ENCODE measurements at regions not wholly inside any gene's neighbourhood (a gene's known extent, or its start where the extent isn't known, plus 50 kb on each side); places are given as distances from the start of the nearest gene placed in this dataset.

- DNase-seq (ENCODE audit: low read depth) = no peak
Observed at GRCh38 chr11:80521592-80521991, 1080.8 kb upstream of the TENM4 start.

DNA sequence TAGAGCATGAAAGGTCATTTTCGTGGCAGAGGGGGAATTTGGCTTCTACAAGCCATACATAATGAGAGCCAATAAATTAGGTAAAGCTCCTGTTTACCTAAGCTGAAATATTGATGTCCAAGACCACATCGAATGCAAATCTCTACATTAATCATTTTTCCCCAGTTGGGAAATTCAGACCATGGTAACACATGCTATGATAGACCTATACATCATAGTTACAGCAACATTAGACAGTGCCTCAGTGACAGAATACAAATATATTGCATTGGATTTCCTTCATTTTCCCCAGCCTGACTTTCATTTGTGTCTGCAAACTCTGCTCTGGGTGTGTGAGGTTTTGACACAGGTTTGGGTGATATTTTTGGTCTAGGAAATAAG, 1079.7 kb upstream of the TENM4 start:
- DNase-seq (ENCODE audit: low read depth) = no peak

GRCh38 chr11:80519596-80520506, 1079.0 kb upstream of the TENM4 start:
- no peak for DNase-seq (ENCODE audit: low read depth)

GRCh38 chr11:80517701-80518100, 1076.9 kb upstream of the TENM4 start:
- DNase-seq (ENCODE audit: low read depth) = no peak

- DNase-seq (ENCODE audit: low read depth) = no peak
Observed at GRCh38 chr11:80515097-80515496, 1074.3 kb upstream of the TENM4 start.

DNA sequence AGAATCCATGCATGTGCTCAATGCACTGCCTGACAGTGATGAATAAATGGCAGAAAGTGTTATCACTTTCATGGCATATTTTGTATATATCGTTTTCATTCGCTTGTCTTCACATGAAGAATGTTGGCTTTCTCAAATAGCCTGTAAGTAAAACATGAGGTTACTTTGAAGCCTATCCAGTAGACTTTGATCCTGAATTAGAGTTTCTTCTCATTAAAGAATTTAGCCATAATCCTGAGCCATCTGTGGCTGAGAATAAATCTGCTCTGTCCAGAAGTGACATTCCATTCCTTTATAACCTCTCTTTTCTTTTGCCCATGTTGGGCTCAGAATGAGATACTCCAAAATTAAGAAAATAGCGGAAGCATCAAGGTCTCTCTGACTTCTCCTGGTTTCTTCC, 1071.7 kb upstream of the TENM4 start:
- no peak for DNase-seq (ENCODE audit: low read depth)

DNA sequence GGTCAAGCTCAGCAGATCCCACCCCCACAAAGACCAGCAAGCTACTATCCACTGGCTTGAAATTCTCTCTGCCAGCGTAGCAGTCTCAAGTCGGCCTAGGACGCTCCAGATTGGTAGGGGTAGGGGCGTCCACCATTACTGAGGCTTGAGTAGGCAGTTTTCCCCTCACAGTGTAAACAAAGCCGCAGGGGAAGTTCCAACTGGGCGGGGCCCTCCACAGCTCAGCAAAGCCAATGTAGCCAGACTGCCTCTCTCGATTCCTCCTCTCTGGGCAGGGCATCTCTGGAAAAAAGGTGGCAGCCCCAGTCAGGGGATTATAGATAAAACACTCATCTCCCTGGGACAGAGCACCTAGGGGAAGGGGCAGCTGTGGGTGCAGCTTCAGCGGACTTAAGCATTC, 1064.9 kb upstream of the TENM4 start:
- DNase-seq (ENCODE audit: low read depth) = no peak

DNA sequence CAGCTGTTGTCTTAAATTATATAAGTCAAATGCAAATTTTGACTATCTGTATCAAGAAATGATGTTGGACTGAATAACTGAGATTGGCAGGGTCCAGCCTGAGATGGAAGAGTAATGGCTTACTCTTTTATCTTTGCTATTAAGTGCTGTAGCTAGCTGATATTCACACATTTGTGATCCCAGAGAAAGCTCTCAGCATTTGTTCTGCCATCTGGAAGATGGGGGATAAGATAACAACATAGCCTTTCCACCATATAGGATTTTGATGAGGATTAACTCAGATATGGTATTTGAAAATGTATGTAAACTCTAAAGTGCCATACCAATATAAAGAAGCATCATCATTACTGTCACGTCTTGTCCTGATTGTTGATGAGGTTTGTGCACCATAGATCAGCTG, 1063.2 kb upstream of the TENM4 start:
- DNase-seq (ENCODE audit: low read depth) = no peak

- no peak for DNase-seq (ENCODE audit: low read depth)
Observed at GRCh38 chr11:80502511-80502910, 1061.7 kb upstream of the TENM4 start.

DNA sequence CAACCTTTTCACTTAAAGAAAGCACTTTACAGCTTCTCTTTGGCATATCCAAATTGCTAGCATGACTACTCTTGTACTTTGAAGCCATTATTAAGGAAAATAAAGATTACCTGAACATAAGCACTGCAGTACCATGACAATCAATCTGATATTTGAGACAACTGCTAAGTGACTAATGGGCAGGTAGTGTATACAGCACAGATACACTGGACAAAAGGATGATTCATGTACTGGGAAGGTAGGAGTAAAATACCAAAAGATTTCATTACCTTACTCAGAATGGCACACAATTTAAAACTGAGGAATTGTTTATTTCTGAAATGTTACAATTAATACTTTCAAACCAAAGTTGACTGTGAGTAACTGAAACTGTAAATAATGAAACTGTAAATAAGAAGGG, 1054.3 kb upstream of the TENM4 start:
- DNase-seq (ENCODE audit: low read depth) = no peak

DNA sequence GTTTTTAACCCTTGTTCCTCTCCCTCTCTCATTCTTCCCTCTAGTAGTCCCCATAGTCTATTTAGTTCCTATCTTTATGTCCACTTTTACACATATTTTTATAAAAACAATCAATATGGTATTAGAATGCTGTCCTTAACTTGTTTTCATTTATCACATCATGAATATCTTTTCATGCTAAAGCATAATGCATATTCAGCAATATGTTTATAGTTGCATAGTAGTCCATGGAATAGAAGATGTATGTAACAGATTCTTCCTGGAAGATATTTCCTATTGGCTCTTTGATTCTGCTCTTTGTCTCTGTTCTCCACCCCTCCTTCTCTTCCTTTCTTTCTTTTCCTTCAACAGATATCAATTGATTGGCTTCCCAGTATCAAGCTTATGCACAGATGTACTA, 1047.1 kb upstream of the TENM4 start:
- DNase-seq (ENCODE audit: low read depth) = no peak

GRCh38 chr11:80486678-80487077, 1045.8 kb upstream of the TENM4 start:
- no peak for DNase-seq (ENCODE audit: low read depth)

GRCh38 chr11:80477178-80477577, 1036.3 kb upstream of the TENM4 start:
- no peak for DNase-seq (ENCODE audit: low read depth)

- DNase-seq (ENCODE audit: low read depth) = no peak
Observed at GRCh38 chr11:80473562-80473961, 1032.7 kb upstream of the TENM4 start.

- DNase-seq (ENCODE audit: low read depth) = no peak
Observed at GRCh38 chr11:80469871-80470270, 1029.0 kb upstream of the TENM4 start.

DNA sequence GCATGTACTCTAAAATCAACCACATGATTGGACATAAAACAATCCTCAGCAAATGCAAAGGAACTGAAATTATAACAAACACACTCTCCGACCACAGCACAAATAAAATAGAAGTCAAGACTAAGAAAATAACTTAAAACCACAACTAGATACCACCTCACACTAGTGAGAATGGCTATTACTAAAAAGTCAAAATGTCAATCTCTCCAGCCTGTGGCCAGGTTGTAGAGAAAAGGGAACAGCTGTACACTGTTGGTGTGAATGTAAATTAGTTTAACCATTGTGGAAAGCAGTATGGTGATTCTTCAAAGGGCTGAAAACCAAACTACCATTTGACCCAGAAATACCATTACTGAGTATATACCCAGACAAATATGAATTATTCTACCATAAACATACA, 1025.7 kb upstream of the TENM4 start:
- no peak for DNase-seq (ENCODE audit: low read depth)

GRCh38 chr11:80462211-80462610, 1021.4 kb upstream of the TENM4 start:
- no peak for DNase-seq (ENCODE audit: low read depth)

DNA sequence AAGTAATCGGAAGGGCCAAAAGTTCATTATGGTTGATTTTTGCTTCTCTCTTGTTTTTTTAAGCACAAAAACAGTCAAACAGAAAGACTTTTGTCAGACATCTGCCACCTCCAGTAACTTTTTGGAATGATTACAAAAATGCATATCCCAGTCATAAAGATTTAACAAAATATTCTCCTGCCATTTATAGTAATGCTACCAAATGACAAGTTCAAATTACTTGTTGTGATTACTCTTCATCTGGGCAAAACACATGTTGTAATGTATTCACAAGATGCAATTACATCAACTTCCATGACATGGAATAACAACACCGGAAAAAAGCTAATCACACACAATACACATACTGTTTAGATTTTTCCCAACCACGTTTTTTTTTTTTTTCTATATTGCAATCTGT, 1017.5 kb upstream of the TENM4 start:
- DNase-seq (ENCODE audit: low read depth) = no peak

- DNase-seq (ENCODE audit: low read depth) = no peak
Observed at GRCh38 chr11:80457823-80458222, 1017.0 kb upstream of the TENM4 start.

DNA sequence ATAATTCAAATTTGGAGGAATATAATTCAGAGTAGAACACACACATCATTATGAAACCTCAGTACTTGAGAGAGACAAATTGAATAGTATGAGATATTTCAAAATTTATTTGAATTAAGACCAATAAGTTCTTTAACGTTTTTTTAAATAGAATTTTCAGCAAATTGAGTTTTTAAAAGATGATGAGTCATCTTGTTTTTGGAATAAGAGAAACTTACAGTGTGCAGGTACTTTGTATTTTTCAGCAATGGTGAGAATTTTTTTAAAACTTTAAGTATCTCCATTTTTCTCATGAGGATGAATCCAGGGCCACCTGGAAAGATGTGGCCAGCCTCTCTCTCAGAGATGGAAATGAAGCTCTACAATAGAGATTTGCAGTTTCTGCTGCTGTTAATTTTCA, 1015.0 kb upstream of the TENM4 start:
- DNase-seq (ENCODE audit: low read depth) = no peak

DNA sequence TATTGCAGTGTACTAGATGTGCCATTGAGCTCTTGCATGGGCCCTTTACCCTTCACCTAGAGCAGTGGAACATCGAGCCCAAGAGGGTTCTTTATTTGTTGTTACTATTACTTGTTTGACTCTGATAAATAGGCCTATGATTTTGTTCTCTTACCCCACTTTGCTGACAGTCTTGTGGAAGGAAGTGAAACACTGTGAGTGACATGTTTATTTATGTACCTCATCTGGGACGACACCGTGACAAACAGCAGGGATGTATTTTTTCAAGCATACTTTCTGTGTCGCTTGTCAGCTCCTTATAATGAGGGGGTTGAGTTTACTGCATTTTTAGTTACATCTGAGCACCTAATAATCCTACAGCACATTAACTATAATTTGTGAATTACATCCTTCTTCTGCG, 1010.3 kb upstream of the TENM4 start:
- DNase-seq (ENCODE audit: low read depth) = no peak

DNA sequence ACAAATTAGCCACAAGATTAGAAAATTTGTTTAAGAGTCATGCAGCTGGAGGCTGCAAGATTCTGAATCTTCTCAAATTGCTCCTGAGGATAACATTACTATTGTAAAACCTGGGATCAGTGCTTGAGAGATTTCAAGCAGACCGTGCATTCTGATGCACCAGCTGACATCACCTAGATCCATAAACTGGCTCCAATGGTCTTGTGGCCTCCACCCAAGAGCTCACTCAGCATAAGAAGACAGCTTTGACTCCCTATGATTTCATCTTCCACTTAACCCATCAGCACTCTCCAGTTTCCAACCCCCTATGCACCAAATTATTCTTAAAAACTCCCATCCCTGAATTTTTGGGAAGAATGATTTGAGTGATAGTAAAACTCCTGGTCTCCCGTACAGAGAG, 1007.9 kb upstream of the TENM4 start:
- no peak for DNase-seq (ENCODE audit: low read depth)

- no peak for DNase-seq (ENCODE audit: low read depth)
Observed at GRCh38 chr11:80443177-80443576, 1002.3 kb upstream of the TENM4 start.

DNA sequence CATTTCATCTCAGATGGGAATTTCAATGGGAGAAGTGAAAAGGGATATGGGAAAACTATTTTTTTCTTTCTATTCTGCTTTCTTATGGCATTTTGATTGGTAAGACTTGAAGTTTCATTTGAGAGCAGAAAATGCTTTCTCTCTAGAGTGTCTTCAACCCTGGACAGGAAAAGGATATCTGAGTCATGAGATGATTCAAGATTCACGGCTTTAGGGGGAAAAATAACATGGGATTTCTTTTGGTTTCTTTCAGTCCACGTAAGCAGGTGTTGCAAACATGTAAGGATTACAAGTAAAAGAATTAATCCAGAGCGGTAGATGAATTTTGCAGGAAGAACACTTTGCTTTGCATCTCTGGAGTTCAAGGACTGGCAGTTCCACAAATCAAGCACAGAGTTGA, 1001.0 kb upstream of the TENM4 start:
- DNase-seq (ENCODE audit: low read depth) = no peak
